HL-60 (cell line): ENCODE measurements at regions not wholly inside any gene's neighbourhood (a gene's known extent, or its start where the extent isn't known, plus 50 kb on each side); places are given as distances from the start of the nearest gene placed in this dataset.

Experiments
- CTCF ChIP-seq: IDR thresholded peaks from one replicate; pipeline ENCODE4 v1.5.1; 2011; ENCODE audit warnings: low read length, control low read depth, inconsistent platforms; ENCODE audit not compliant: insufficient read depth
- GABPA ChIP-seq: IDR thresholded peaks from 2 replicates; pipeline ENCODE4 v1.6.1; 2012; ENCODE audit warnings: low read depth
- POLR2AphosphoS5 ChIP-seq: IDR thresholded peaks from 2 replicates; pipeline ENCODE4 v1.6.1; 2012; ENCODE audit warnings: low read depth
- REST ChIP-seq: IDR thresholded peaks from 2 replicates; pipeline ENCODE4 v1.6.1; 2012; ENCODE audit warnings: low read depth; ENCODE audit not compliant: insufficient replicate concordance
- SPI1 ChIP-seq: IDR thresholded peaks from 2 replicates; pipeline ENCODE4 v1.6.1; 2012; ENCODE audit warnings: low read depth, mild to moderate bottlenecking, borderline replicate concordance

- TF ChIP-seq CTCF (no peak), REST (no peak), POLR2AphosphoS5 (no peak), GABPA (no peak), SPI1 (no peak)
These were observed 883.0 kb upstream of the SEMA6A start for GRCh38 chr5:117457656-117458055.
